Lower lobe of right lung (tissue), 2 donors: ENCODE measurements at regions not wholly inside any gene's neighbourhood (a gene's known extent, or its start where the extent isn't known, plus 50 kb on each side); places are given as distances from the start of the nearest gene placed in this dataset.

Experiments used
- ATAC-seq, 2 donors: fragments of 200-7000 bp; cut with Tn5 transposase; one replicate each; pipeline ENCODE4 v1.9.1; 2020 to 2022; ENCODE audit warnings: mild to moderate bottlenecking in 2 of 2, moderate library complexity in 2 of 2
- DNase-seq: peaks from one replicate; pipeline ENCODE4 v3.0.0-alpha.2; 2020
- H3K27ac ChIP-seq: fragments of 200-600 bp; one replicate; pipeline ENCODE4 v1.8.0; 2022
- H3K27me3 ChIP-seq: fragments of 200-600 bp; one replicate; pipeline ENCODE4 v1.8.0; 2022; ENCODE audit warnings: low read depth
- H3K36me3 ChIP-seq: fragments of 200-600 bp; one replicate; pipeline ENCODE4 v1.8.0; 2022; ENCODE audit warnings: mild to moderate bottlenecking
- H3K4me1 ChIP-seq: fragments of 200-600 bp; one replicate; pipeline ENCODE4 v1.8.0; 2022
- H3K4me3 ChIP-seq: fragments of 200-600 bp; one replicate; pipeline ENCODE4 v1.8.0; 2022; ENCODE audit warnings: mild to moderate bottlenecking
- H3K9me3 ChIP-seq: fragments of 200-600 bp; one replicate; pipeline ENCODE4 v1.8.0; 2022
- intact Hi-C: fragments of 100-400 bp; cut with DNase I; formaldehyde crosslinking; loops from one replicate; pipeline ENCODE4 v1.11.0; 2022
- TF ChIP-seq, protein P1 (sequence below): fragments of 200-600 bp; IDR thresholded peaks from one replicate; pipeline ENCODE4 v1.8.0; 2022; ENCODE audit warnings: antibody characterized with exemption, mild to moderate bottlenecking
- donor health status: DM: no; HTN: yes; CAD: no; lungs with severe emphysema.

DNA sequence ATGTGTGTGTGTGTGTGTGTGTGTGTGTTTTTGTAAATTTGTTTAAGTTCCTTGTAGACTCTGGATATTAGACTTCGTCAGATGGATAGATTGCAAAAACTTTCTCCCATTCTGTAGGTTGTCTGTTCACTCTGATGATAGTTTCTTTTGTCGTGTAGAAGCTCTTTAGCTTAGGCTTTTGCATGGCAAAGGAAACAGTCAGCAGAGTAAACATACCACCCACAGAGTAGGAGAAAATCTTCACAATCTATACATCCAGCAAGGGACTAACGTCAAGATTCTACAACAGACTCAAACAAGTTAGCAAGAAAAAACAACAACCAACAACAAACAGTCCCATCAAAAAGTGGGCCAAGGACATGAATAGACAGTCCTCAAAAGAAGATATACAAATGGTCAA, 336.7 kb upstream of the ATP5MC3 start:
- DNase-seq, result no peak
- intact Hi-C loops, result no loop called here
- Histone ChIP-seq H3K4me3 (no peak overlapping the region), H3K27me3 (no peaks in the 10 kb centered on the region), H3K4me1 (no peaks in the 10 kb centered on the region), H3K9me3 (no peaks in the 10 kb centered on the region), H3K27ac (no peak overlapping the region), H3K36me3 (no peaks in the 10 kb centered on the region)
- TF ChIP-seq, protein P1, sequence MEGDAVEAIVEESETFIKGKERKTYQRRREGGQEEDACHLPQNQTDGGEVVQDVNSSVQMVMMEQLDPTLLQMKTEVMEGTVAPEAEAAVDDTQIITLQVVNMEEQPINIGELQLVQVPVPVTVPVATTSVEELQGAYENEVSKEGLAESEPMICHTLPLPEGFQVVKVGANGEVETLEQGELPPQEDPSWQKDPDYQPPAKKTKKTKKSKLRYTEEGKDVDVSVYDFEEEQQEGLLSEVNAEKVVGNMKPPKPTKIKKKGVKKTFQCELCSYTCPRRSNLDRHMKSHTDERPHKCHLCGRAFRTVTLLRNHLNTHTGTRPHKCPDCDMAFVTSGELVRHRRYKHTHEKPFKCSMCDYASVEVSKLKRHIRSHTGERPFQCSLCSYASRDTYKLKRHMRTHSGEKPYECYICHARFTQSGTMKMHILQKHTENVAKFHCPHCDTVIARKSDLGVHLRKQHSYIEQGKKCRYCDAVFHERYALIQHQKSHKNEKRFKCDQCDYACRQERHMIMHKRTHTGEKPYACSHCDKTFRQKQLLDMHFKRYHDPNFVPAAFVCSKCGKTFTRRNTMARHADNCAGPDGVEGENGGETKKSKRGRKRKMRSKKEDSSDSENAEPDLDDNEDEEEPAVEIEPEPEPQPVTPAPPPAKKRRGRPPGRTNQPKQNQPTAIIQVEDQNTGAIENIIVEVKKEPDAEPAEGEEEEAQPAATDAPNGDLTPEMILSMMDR, result no peak
- no peak for ATAC-seq

DNA sequence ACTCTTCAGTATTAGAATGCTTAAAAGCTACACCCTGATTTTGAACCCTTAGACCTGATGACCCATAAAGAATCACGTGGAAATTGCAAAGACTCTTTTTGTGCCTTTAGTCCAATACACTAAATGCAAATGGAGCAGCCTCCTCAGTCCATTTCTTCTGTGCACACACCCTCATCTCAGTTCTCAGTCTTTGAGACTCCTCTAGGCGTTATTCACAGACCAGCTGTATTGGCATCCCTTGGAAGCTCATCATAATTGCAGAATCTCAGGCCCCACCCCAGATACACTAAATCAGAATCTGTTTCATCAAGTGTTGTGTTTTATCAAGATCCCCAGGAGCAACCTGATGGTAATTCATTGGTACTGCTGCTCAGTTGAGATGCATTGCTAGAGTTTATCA, 335.0 kb upstream of the ATP5MC3 start:
- Histone ChIP-seq H3K27ac (no peak overlapping the region), H3K36me3 (no peaks in the 10 kb centered on the region), H3K4me3 (no peak overlapping the region), H3K9me3 (no peaks in the 10 kb centered on the region), H3K4me1 (no peaks in the 10 kb centered on the region), H3K27me3 (no peaks in the 10 kb centered on the region)
- ATAC-seq (no peak), DNase-seq (no peak)
- TF ChIP-seq, protein P1, result no peak
- intact Hi-C loops, result no loop called here

DNA sequence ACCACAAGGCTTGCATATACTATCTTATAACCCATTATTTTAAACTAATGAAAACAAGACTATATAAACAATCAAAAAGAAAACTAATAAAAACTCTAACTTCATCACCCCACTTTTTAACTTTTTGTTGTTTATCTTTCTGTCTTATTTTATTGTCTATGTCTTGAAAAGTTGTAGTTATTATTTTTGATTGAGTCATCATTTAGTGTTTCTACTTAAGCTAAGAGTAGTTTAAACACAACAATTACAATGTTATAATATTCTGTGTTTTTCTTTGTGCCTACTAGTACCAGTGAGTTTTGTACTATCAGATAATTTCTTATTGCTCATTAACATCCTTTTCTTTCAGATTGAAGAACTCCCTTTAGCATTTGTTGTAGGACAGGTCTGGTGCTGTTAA, 318.7 kb upstream of the ATP5MC3 start:
- no peaks in the 10 kb centered on the region for H3K4me1 ChIP-seq
- H3K36me3 ChIP-seq, result no peaks in the 10 kb centered on the region
- no peak overlapping the region for H3K4me3 ChIP-seq
- no peak overlapping the region for H3K27ac ChIP-seq
- intact Hi-C loops, result no loop called here
- ATAC-seq (no peak), DNase-seq (no peak)
- H3K27me3 ChIP-seq, result no peaks in the 10 kb centered on the region
- TF ChIP-seq, protein P1, result no peak
- H3K9me3 ChIP-seq, result peaks cover 5% of the 10 kb centered on the region

DNA sequence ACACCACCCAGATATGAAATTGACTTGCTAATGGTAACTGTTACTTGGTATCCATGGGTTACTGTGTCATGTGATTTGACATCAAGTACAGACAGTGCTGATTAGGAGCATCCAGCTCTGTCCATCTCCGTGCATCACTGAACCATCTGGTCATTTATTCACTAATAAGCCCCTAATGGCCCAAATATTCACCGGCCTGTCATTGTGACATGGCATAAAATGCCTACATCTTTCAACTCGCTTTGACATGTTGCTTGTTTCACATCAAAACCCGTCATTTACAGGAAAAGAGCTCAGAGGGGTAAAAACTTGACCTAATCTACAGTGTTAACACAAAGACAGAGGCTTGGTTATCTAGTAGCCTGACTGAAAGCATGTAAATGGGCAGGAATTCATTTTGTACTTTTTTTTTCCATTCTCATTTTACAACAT, 308.9 kb upstream of the ATP5MC3 start:
- DNase-seq (no peak), ATAC-seq (no peak)
- Histone ChIP-seq H3K9me3 (no peaks in the 10 kb centered on the region), H3K4me3 (no peak overlapping the region), H3K4me1 (no peaks in the 10 kb centered on the region), H3K27me3 (no peaks in the 10 kb centered on the region), H3K27ac (no peak overlapping the region), H3K36me3 (no peaks in the 10 kb centered on the region)
- intact Hi-C loops, result no loop called here
- TF ChIP-seq, protein P1, result no peak

DNA sequence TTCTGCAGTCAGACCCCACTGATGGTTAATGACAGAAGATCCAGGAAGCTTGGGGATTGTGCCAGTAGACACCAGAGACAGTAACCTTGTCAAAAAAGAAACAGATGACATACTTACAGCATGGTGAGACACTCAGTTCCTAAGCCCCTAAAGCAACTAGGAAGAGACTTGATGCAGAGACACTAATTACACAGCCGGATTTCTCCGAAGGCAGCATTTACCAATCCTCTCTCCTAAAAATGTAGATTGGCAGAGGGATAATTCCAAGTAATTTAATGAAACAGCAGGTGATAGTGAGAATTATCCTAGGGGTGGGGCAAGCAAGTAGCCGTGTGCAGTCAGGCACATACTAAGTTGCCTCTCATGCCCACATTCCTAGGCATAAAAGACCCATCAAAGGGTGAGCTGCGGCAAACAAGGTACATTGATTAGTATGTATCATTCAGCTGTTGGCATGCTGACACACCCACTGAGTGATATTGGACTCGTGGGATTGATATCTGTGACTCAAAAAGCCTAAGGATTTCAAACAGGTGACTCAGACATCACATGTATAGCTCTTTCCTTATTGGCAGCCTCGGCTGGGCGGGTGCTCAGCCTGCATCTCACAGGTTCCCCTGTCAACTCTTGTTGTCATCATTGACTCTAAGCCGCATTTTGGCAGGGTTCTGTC, 296.7 kb upstream of the ATP5MC3 start:
- no peak for ATAC-seq
- Histone ChIP-seq H3K36me3 (no peaks in the 10 kb centered on the region), H3K4me3 (no peak overlapping the region), H3K9me3 (no peaks in the 10 kb centered on the region), H3K27me3 (no peaks in the 10 kb centered on the region), H3K4me1 (no peaks in the 10 kb centered on the region), H3K27ac (no peak overlapping the region)
- TF ChIP-seq, protein P1, result no peak
- intact Hi-C loops, result no loop called here
- no peak for DNase-seq
